ENCODE measurements at regions not wholly inside any gene's neighbourhood (a gene's known extent, or its start where the extent isn't known, plus 50 kb on each side); places are given as distances from the start of the nearest gene placed in this dataset.
"Not testable (repeated sequence)": the region's sequence is repeated elsewhere in the genome, so short reads cannot be mapped to it uniquely, and the experiment has no call there.

DNA sequence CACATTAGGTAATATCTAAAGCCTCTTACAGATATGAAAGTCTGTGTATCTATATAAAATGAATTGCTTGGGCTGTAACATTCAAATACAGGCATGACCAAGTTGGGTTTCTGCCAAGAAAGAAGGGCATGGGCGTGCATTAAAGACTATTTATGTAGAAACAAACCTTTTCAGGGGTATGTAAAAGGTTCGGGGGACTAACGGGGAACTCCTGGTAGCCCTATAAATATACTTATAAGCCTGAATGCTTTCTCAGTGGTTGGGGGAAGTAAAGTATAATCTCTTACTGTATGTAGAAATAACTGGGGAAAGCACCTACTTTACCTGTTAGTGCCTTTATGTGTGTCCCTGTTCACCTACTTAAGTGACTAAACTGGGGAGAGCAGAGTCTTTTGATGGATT, 154.5 kb upstream of the TBL1XR1 start:
- FAIRE-seq (peak; percentile 68), DNase-seq (ENCODE audit: insufficient read length) (no peak)
- no peak for TF ChIP-seq TAF1 (IDR thresholded peaks at IDR 0.05; ENCODE audit: borderline replicate concordance, low read depth, low read length)
- TF ChIP-seq POLR2AphosphoS5 (IDR thresholded peaks at IDR 0.05; ENCODE audit: low read depth, low read length): no peak
- TF ChIP-seq POLR2A (IDR thresholded peaks at IDR 0.05; ENCODE audit: low read depth, low read length): no peak

DNA sequence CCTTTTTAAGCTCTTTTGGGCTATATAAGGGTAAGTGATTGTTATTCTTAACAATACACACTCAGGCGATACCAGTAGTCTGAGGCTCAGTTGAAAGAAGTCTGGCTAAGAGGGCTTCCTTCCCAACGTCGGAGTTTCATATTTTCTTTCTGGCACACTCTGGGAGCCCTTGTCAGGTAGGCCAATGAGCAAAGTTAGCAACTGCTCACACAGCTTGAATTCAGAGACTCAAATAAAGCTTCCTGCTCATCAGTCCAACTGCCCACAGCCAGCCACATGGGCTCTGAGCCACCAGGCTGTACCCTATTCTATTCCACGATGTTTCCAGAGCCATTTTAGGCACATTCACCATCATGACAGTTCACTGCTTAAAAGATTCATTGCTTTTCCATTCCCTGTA, 155.1 kb upstream of the TBL1XR1 start:
- FAIRE-seq: no peak
- no peak for TF ChIP-seq POLR2AphosphoS5 (IDR thresholded peaks at IDR 0.05; ENCODE audit: low read depth, low read length)
- no peak for TF ChIP-seq POLR2A (IDR thresholded peaks at IDR 0.05; ENCODE audit: low read depth, low read length)
- no peak for TF ChIP-seq TAF1 (IDR thresholded peaks at IDR 0.05; ENCODE audit: borderline replicate concordance, low read depth, low read length)
- no peak for DNase-seq (ENCODE audit: insufficient read length)

- FAIRE-seq (no peak), DNase-seq (ENCODE audit: insufficient read length) (no peak)
- no peak for TF ChIP-seq POLR2A (IDR thresholded peaks at IDR 0.05; ENCODE audit: low read depth, low read length)
- TF ChIP-seq TAF1 (IDR thresholded peaks at IDR 0.05; ENCODE audit: borderline replicate concordance, low read depth, low read length): no peak
- no peak for TF ChIP-seq POLR2AphosphoS5 (IDR thresholded peaks at IDR 0.05; ENCODE audit: low read depth, low read length)
These were observed 155.9 kb upstream of the TBL1XR1 start for GRCh38 chr3:177353140-177353539.

DNA sequence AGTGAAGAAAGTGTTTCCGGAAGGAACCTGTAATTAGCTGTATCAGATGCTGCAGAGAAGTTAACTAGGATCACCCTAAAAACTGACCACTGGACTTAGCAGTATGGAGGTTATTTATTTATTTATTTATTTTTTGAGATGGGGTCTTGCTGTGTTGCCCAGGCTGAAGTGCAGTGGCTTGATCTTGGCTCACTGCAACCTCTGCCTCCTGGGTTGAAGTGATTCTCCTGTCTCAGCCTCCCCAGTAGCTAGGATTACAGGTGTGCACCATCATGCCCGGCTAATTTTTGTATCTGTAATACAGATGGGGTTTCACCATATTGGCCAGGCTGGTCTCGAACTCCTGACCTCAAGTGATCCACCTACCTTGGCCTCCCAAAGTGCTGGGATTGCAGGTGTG, 156.6 kb upstream of the TBL1XR1 start:
- DNase-seq (ENCODE audit: insufficient read length); FAIRE-seq: not testable (repeated sequence)

GRCh38 chr3:177354466-177354865, 157.2 kb upstream of the TBL1XR1 start:
- DNase-seq (ENCODE audit: insufficient read length) (no peak), FAIRE-seq (no peak)
- TF ChIP-seq POLR2A (IDR thresholded peaks at IDR 0.05; ENCODE audit: low read depth, low read length) (no peak), TAF1 (IDR thresholded peaks at IDR 0.05; ENCODE audit: borderline replicate concordance, low read depth, low read length) (no peak), POLR2AphosphoS5 (IDR thresholded peaks at IDR 0.05; ENCODE audit: low read depth, low read length) (no peak)

GRCh38 chr3:177356113-177356512, 158.8 kb upstream of the TBL1XR1 start:
- DNase-seq (ENCODE audit: insufficient read length): no peak
- no peak for FAIRE-seq
- TF ChIP-seq POLR2A (IDR thresholded peaks at IDR 0.05; ENCODE audit: low read depth, low read length): no peak
- TF ChIP-seq POLR2AphosphoS5 (IDR thresholded peaks at IDR 0.05; ENCODE audit: low read depth, low read length): no peak
- TF ChIP-seq TAF1 (IDR thresholded peaks at IDR 0.05; ENCODE audit: borderline replicate concordance, low read depth, low read length): no peak

DNA sequence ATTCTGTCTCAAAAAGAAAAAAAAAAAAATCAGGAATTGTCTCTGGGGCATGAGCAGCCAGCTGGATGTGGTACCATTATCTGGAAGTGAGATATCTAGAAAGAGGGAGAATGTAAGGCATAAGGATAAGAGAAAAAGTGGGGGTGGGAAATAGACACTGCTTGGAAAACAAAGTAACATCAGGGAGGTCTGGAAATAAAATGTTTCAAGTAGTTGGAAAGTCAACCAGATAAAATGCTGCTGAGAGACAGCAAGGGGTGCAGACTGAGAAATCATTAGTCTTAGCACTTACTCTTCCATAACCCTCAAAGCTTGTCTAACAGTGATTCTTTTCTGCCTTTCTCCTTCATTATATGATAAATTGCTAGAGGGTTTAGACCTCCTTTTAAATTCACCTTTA, 159.7 kb upstream of the TBL1XR1 start:
- no peak for TF ChIP-seq POLR2AphosphoS5 (IDR thresholded peaks at IDR 0.05; ENCODE audit: low read depth, low read length)
- TF ChIP-seq TAF1 (IDR thresholded peaks at IDR 0.05; ENCODE audit: borderline replicate concordance, low read depth, low read length): no peak
- TF ChIP-seq POLR2A (IDR thresholded peaks at IDR 0.05; ENCODE audit: low read depth, low read length): no peak
- no peak for DNase-seq (ENCODE audit: insufficient read length)
- no peak for FAIRE-seq

DNA sequence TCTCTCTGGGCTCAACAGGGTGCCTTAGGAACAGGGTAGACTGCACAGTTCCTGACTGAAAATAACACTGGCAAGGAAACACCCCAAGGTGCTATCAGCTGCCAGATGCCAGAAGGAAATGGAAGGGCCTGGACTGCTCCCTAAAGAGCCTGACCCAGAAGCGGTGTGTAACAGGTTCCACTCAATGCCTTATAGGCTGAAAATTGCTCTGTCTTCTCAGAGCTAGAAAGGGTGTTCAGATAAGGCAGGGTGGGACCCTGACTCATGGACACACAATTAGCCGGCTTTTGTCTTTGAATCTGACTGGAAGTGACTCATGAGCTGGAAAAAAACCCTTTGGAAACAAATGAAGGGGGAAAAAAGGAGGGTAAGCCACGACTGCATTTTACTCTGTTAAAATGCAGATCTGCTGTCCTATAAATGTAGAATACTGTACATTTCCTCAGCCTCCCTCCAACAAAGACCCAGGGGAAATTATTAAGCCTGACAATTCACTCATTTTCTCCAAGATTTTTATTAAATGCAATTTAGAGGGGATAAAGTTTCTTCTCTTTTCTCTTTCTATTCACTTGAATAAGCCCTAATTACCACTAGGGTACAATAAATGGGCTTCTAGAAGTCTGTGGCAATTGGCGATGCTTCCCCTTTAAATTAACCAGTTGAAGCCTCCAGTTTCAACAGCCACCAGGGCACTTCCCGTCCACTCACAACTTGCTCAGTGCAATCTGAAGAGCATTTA, 160.2 kb upstream of the TBL1XR1 start:
- no peak for TF ChIP-seq POLR2A (IDR thresholded peaks at IDR 0.05; ENCODE audit: low read depth, low read length)
- no peak for TF ChIP-seq TAF1 (IDR thresholded peaks at IDR 0.05; ENCODE audit: borderline replicate concordance, low read depth, low read length)
- TF ChIP-seq POLR2AphosphoS5 (IDR thresholded peaks at IDR 0.05; ENCODE audit: low read depth, low read length): no peak
- DNase-seq (ENCODE audit: insufficient read length) (no peak), FAIRE-seq (no peak)

DNA sequence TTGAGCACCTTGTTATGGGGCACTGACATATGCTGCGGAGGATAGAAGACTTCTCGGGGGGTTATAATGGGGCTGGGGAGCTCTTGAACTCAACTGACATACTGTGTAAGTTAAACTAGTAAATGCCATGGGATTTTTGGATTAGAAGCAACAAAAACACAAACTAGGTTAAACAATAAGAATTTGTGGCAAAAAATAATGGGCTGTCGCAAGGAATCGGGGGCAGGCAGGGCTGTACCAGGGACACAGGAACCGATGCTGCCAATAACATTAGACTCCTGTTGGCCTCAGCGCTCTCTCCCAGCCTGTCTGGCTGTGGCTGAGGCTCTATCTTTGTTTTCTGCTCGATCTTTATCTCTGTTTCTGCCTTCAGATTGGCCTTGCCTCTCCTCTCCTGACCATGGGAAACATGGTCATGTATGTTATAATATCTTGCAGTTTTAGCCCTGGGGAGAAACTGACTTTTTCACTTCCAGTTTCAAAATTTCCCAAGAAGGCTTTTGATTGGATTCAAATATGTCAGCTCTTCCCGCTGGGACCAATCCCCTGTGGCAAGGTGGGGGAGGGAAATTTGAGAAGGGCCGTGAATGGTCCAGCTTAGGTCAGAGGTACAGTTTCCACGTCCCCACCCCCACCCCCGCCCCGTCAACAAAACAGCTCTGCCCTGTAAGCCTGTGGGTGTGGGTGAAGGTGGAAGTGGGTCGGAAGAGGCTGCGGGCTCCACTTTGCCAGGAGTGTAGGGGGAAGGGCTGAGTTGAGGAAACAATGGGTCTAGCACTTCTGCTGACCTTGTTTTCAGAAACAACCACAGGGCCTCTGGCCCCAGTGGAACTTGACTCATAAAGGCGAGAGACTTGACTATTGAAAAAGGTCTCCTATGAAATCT, 161.1 kb upstream of the TBL1XR1 start:
- DNase-seq (ENCODE audit: insufficient read length): peak; percentile 37
- TF ChIP-seq POLR2A (IDR thresholded peaks at IDR 0.05; ENCODE audit: low read depth, low read length) (no peak), TAF1 (IDR thresholded peaks at IDR 0.05; ENCODE audit: borderline replicate concordance, low read depth, low read length) (no peak), POLR2AphosphoS5 (IDR thresholded peaks at IDR 0.05; ENCODE audit: low read depth, low read length) (peak; percentile 26; the same call in 1 of the 2 replicates)
- FAIRE-seq: peak; percentile 70

DNA sequence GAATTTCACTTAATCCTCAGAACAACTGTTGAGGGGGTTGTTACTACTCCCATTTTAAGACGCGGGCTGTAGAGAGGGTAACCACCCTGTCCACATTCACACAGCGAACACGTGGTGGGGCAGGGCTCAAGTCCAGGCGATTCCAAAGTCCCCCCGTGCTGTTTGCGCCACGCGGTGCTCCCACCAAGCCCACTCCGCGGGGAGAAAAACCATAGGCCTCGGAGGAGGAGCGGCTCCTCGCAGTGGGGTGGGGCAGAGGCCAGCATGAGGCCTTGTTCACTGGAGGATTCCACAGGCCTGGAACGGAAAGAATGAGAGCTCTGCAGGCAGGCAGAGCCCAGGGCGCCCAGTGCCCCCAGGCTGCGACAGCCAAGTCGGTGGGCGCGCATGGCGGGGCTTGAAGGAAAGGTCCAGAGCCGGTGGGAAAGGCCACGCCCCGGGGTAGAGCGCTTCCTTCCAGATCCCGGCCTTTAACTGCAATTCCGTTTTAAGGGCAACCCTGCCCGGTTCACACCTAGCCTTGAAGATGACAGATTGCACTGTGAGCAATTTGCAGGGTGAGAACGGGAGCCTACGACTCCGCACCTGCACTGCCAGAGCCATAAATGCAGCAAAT, 161.8 kb upstream of the TBL1XR1 start:
- TF ChIP-seq POLR2AphosphoS5 (IDR thresholded peaks at IDR 0.05; ENCODE audit: low read depth, low read length): no peak
- no peak for TF ChIP-seq TAF1 (IDR thresholded peaks at IDR 0.05; ENCODE audit: borderline replicate concordance, low read depth, low read length)
- no peak for TF ChIP-seq POLR2A (IDR thresholded peaks at IDR 0.05; ENCODE audit: low read depth, low read length)
- FAIRE-seq (no peak), DNase-seq (ENCODE audit: insufficient read length) (no peak)

GRCh38 chr3:177359593-177360357, 162.5 kb upstream of the TBL1XR1 start:
- peak; percentile 95 for FAIRE-seq
- TF ChIP-seq POLR2AphosphoS5 (IDR thresholded peaks at IDR 0.05; ENCODE audit: low read depth, low read length) (no peak; the same call in 1 of the 2 replicates), POLR2A (IDR thresholded peaks at IDR 0.05; ENCODE audit: low read depth, low read length) (no peak), TAF1 (IDR thresholded peaks at IDR 0.05; ENCODE audit: borderline replicate concordance, low read depth, low read length) (0 out of 2 replicates have a peak, but pooled peaks have one; percentile 16)
- peak; percentile 74 for DNase-seq (ENCODE audit: insufficient read length)
